NOMO-1 (cell line): ENCODE measurements at regions not wholly inside any gene's neighbourhood (a gene's known extent, or its start where the extent isn't known, plus 50 kb on each side); places are given as distances from the start of the nearest gene placed in this dataset.

ENCODE experiments used
- DNase-seq, 2 experiments: peaks; one replicate each; lab custom pipeline; 2025; ENCODE audit not compliant: unreplicated experiment in 2 of 2; lab: John Stamatoyannopoulos, UW

DNA sequence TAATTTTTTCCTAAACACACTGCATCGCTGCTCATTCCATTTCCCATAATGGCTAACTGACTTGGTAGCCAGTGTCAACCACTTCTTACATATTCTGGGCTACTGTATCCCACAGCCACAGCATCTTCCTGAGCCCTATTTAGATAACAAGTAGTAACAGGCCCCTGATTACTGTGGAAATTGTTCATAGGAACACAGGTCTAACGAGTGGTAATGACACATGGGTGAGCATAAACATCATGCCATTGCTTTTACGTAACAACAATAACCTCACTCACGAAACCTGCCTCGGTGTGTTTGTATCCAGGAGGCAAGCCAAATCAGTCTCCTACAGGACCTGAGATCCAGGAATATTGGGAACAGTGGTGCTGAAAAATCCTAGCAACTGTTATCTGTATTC is 438.6 kb downstream of the KLF5 start:
- DNase-seq: no peak

DNA sequence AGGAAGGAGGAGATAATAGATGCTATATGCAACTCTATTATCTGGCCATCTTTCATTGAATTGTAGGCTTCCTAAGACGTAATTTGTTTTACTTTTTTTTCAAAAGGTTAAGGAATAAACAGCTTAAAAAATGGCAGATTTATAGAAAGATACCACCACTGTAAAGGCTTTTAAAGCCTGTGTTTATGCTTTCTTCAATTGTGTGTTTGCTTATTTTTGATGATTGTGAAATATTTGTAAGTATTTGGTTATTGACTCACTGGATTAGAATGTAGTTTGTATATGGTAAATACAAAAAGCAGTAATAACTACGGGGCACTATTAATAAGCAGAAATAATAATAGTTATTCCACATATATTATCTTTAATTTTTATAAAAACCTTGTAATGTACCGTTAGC is 437.9 kb downstream of the KLF5 start:
- DNase-seq: no peak

- no peak for DNase-seq
Observed at GRCh38 chr13:73492811-73493210, 434.0 kb downstream of the KLF5 start.

- no peak for DNase-seq
Observed at GRCh38 chr13:73482556-73482955, 423.8 kb downstream of the KLF5 start.

DNA sequence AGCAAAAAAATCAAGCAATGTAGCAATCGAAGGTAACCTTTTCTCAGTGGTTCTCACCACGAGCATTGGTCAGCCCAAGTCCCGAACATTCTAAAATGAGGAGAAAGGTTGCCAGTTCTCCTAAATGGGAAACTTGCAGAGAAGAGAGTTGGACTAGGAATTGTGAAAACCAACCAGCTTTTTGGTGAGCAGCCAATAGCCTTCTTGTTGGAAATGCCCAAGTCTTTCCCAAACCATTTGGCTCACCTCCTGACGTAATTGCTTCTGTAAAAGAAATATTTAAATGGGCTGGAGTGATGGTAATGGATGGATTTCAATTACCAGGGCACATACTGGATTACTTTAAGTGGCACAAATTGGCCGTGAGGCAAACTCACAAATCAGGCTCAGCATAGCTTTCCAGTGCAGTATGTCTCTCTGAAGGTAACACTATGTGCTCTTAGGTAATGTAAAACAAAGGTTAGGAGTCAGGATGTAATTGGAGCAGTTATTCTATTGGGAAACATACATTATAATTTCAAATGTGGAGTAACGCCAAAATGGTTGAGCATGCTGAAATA is 423.2 kb downstream of the KLF5 start:
- DNase-seq: no peak

DNA sequence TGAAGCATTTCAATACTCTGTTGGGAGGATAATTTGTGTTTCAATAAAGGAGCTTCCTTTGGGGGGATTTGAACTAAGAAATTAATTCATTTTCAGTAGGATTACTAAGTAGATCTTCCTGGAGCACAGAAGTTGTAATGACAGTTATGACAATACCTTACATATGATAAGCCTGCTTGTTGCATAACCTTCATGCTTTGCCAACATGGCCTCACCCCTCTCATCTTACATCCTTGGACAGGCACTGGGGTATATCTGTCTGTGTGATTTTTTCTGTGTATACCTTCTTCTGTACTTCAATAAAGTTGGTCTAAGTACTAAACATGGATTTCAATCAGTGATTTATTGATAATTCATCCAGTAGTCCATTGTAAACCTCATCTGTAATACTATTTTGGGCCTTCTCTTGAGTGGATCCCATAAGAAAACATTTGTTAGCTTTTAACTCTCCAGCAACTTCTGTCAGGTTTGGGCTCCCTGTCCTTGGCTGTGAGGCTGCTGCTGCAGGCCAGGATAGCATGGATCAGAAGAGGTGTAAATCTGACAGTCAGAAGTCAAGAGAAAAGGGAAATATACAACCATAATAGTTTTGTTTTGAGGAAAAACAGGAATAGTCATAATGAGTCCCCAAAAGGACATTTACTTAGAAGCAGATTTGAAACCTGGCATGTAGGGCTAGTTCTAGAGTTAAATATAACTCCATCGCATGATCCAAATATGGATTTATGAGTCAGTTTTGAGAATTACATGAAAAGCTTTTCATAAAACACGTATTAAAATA is 422.2 kb downstream of the KLF5 start:
- DNase-seq: no peak

DNA sequence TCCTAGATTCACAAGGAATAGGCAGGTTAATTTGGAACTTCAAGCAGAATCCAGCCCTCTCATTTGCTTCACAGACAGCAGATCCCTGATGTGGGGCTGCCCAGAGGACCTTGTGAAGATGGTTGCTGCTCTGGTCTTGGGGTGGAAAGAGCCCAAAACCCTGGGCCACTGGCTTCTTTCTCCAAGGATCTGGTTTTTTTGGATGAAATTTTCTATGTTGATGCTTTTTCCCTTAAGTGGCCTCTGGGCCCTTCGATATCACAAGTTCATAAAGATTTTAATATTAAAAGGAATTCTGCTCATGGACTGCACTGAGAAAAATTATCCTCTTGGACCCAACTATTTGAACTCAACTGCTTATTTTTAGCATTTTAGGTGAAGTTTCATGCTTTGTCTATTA is 421.1 kb downstream of the KLF5 start:
- DNase-seq: no peak

- no peak for DNase-seq
Observed at GRCh38 chr13:73479351-73479750, 420.5 kb downstream of the KLF5 start.

DNA sequence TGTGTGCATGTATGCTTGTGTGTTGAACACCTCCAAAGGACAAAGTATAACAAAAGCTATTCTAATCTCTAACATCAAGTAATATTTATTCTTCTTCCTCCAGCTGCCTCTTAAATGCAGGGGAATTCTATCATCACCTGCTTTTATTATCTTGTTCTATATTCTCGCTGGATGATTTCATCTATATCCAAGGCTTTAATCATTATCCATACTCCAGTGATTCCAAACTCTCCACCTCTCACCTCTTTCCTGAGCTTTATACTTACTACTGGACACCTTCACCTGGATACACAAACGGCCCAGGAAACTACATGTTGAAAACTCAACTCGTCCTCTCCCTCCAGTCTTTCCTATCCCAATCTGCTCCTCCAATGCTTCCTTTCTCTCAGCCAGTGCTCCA is 418.6 kb downstream of the KLF5 start:
- DNase-seq: no peak

DNA sequence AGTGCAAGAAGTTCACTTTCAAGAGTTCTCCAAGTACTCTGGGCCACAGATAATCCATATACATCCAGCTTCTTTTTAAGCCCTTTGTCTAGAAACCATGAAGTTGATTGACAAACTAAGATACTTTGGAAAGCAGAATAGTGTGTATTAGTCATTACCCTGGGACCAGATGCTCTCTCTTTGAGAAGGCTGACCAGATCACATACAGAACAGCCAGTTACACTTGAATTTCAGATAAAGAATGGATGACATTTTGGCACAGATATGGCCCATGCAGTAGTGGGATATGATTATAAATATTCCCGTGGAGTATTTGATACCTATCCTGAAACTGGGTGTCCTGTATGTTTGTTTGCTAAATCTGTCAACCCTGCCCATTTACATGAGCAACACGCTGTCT is 414.2 kb downstream of the KLF5 start:
- no peak for DNase-seq

DNA sequence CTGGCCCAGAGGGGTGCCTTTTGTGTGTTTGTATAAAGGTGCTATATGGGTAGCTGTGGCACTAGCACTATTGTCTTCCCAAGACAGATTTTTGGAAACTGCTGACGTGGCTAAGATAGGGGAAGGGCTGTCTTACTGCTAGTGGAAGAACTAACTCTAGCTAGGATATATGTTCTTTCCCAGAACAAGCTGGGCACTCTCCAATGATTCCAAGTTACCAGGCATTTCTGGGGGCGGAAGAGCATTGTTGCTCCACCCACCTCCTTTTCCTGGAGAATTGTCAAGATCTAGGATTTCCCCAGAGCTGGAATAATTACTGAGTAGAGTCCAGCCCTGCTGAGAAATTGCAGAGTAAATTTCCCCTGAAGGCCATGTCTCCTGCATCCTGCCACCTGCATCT is 408.3 kb downstream of the KLF5 start:
- DNase-seq: no peak

DNA sequence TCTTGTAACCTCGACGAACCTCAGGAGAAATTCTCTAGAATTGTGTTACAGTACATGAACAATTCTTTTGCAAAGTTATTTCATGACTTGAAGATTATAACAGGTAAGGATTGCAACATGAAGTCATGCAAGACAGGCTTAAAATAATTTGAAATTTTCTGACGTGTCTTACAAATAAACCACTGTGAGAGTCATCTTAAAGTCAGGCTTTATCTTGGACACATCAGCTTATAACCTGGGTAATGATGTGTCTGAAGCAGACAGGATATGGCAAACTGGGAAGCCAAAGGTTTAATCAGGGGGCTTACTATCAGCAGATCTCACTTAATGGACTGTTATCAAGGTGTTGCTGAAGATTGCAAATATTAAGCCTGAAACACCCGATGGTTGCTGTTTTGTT is 407.8 kb downstream of the KLF5 start:
- no peak for DNase-seq

DNA sequence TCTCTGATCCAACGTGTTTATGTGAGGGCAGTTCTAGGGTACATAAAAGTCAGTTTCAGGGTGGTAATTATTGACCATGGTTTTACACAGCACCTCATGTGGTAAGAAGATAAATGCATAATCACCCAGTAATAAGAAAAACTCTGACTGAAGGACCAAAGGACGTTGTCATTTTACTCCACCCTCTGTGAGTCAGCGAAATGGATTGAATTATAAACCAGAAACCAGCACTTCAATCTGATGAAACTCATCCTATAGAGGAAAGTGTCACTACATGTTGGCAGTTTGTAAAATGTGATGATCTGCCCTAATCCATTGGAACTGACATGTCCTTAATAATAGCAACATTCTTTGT is 406.8 kb downstream of the KLF5 start:
- no peak for DNase-seq

DNA sequence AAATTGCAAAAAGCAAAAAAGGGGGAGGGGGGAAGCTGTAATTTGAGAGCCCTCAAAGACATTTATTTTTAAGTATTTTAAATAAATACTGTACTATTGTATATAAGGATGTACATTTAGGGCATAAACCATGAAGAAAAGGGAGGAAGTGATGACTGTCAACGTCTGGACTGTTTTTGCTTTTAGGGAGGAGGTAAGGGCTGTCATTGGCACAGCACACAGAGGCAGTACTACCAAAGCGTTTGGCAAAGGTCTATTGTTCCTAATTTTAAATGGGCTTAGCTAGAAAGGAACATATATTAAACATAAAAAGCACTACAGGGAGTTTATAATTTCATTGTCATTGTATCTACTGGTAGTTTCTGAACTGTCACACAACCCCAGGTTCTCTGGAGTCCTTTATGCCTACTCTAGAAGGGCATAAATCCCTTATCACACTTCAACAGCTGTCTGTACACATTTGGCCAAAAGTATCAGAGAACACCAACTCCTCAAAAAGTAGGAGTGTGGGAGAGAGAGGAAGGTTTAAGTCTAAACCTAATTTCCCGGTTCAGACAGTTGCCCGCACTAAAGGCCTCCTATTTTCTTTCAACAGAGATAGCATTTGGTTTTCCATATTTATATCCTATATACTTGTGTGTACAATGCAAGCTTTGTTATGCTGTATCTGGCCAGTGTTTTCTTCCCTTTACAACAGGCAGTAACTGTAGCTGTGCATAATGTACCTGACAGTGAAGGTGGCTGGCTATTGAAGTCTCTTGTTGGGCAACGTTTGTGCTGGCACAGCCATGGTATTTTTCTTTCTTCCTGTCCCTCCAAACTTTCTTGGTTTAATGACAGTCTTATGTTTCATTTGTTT is 406.2 kb downstream of the KLF5 start:
- DNase-seq: no peak

- no peak for DNase-seq
Observed at GRCh38 chr13:73462241-73462640, 403.4 kb downstream of the KLF5 start.

GRCh38 chr13:73451221-73452029 is 392.6 kb downstream of the KLF5 start:
- no peak for DNase-seq

GRCh38 chr13:73450583-73450982 is 391.8 kb downstream of the KLF5 start:
- no peak for DNase-seq

DNA sequence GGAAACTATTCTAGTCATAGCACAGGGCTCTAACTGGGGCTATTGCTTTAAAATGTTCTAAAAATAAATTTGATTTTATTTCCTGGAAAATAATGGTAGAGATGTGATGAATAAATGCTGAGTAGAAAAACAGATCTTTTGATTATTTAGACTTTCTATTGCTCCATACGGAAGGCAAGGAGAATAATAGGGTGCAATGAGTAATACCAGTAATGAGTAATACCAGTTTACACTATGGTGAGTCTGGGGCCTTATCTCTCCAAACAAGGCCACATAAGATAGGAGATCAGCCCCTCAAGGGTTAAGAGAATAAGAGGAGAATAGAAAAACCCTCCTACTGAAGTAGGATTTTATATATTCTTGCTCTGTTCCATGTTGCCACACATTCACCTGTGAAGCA is 390.4 kb downstream of the KLF5 start:
- DNase-seq: no peak

GRCh38 chr13:73440296-73440895 is 381.6 kb downstream of the KLF5 start:
- no peak for DNase-seq

GRCh38 chr13:73433890-73434289 is 375.1 kb downstream of the KLF5 start:
- no peak for DNase-seq

- no peak for DNase-seq
Observed at GRCh38 chr13:73433458-73433857, 374.7 kb downstream of the KLF5 start.
